Psoas muscle (tissue), 7 donors: ENCODE measurements at regions not wholly inside any gene's neighbourhood (a gene's known extent, or its start where the extent isn't known, plus 50 kb on each side); places are given as distances from the start of the nearest gene placed in this dataset.
"Not testable (repeated sequence)": the region's sequence is repeated elsewhere in the genome, so short reads cannot be mapped to it uniquely, and the experiment has no call there.

Experiments
- ATAC-seq, 4 donors: fragments of 200-7000 bp; cut with Tn5 transposase; one replicate each; pipeline ENCODE4 v1.9.1; 2020; ENCODE audit warnings: moderate library complexity in 3 of 4, mild to moderate bottlenecking in 2 of 4
- DNase-seq, 2 donors: peaks; one replicate each; pipeline ENCODE4 v3.0.0-alpha.2; 2020
- H3K27ac ChIP-seq: fragments of 200-600 bp; one replicate; pipeline ENCODE4 v1.8.0; 2022
- H3K27me3 ChIP-seq, 3 donors: fragments of 200-600 bp in 1 of 3; one replicate each; pipeline versions ENCODE4 v1.6.1 to v1.8.0; 2013 to 2022; ENCODE audit warnings: low read length in 2 of 3, mild to moderate bottlenecking in 2 of 3, moderate library complexity in 1 of 3; ENCODE audit not compliant: insufficient read depth in 3 of 3
- H3K36me3 ChIP-seq, 2 donors: fragments of 200-600 bp in 1 of 2; one replicate each; pipeline versions ENCODE4 v1.6.1 to v1.8.0; 2013 to 2022; ENCODE audit warnings: low read depth in 1 of 2, mild to moderate bottlenecking in 1 of 2, moderate library complexity in 1 of 2; ENCODE audit not compliant: insufficient read depth in 1 of 2
- H3K4me1 ChIP-seq: fragments of 200-600 bp; one replicate; pipeline ENCODE4 v1.8.0; 2022
- H3K4me3 ChIP-seq: fragments of 200-600 bp; one replicate; pipeline ENCODE4 v1.8.0; 2022; ENCODE audit warnings: mild to moderate bottlenecking
- H3K9me3 ChIP-seq: fragments of 200-600 bp; one replicate; pipeline ENCODE4 v1.8.0; 2022
- WGBS, 3 donors: extraction: QIAGEN DNeasy Blood & Tissue Kit; methylation state at CpG; one replicate each; pipeline versions ENCODE4 v1.1.6 to v1.1.7; 2013; 5-methylcytosine and 5-hydroxymethylcytosine counted together
- intact Hi-C, 2 donors: fragments of 100-400 bp; cut with DNase I; formaldehyde crosslinking; loops; one replicate each; pipeline versions ENCODE4 v1.11.0 to v1.14.2; 2022
- TF ChIP-seq, protein P1 (sequence below): fragments of 200-600 bp; IDR thresholded peaks from one replicate; pipeline ENCODE4 v1.8.0; 2022; ENCODE audit warnings: antibody characterized with exemption
- donor health status: healthy with polysubstance abuse.
- donor health status: DM: no; HTN: no; CAD: no; lungs with moderate emphysema.
- donor health status: Bipolar disorder and iron deficiency.
- donor health status: healthy.
- donor health status: DM: yes; HTN: yes; CAD: no.
- donor health status: DM: no; HTN: no; CAD: no.
- donor health status: DM: yes; HTN: yes; CAD: no.

DNA sequence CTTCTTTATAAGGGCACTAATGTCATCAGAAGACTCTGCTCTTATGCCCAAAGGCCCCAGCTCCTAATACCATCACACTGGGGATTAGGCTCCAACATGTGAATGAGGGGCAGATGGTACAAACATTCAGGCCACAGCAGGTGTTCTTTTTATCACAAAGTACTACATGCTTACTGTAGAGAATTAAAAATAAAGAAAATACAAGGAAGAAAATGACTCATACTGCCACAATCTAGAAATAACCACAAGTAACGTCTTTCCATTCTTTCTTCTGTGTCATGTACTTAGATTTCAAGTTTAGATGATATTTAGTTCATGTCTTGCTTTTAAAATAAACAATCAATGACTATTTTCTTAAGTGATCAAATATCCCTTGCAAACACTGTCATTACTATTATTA lies 100.3 kb upstream of the NEDD4L start:
- TF ChIP-seq, protein P1, sequence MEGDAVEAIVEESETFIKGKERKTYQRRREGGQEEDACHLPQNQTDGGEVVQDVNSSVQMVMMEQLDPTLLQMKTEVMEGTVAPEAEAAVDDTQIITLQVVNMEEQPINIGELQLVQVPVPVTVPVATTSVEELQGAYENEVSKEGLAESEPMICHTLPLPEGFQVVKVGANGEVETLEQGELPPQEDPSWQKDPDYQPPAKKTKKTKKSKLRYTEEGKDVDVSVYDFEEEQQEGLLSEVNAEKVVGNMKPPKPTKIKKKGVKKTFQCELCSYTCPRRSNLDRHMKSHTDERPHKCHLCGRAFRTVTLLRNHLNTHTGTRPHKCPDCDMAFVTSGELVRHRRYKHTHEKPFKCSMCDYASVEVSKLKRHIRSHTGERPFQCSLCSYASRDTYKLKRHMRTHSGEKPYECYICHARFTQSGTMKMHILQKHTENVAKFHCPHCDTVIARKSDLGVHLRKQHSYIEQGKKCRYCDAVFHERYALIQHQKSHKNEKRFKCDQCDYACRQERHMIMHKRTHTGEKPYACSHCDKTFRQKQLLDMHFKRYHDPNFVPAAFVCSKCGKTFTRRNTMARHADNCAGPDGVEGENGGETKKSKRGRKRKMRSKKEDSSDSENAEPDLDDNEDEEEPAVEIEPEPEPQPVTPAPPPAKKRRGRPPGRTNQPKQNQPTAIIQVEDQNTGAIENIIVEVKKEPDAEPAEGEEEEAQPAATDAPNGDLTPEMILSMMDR = no peak
- Histone ChIP-seq H3K27ac (no peak overlapping the region), H3K36me3 (no peaks in the 10 kb centered on the region), H3K27me3 (peaks cover 0 to 3% (median 0%) of the 10 kb centered on the region in 3 donors), H3K9me3 (no peaks in the 10 kb centered on the region), H3K4me3 (no peak overlapping the region), H3K4me1 (no peaks in the 10 kb centered on the region)
- no peak for ATAC-seq
- intact Hi-C loops = no loop called here
- DNase-seq = no peak
- 70 to 74% (median 71%) methylated on average over 1 of the region's 1 CpG for WGBS, 3 donors

- H3K27me3 ChIP-seq = peaks cover 0 to 3% (median 0%) of the 10 kb centered on the region in 3 donors
- H3K9me3 ChIP-seq = no peaks in the 10 kb centered on the region
- 93 to 100% (median 94%) methylated on average over 1 of the region's 1 CpG for WGBS, 3 donors
- no peak overlapping the region for H3K27ac ChIP-seq
- TF ChIP-seq, protein P1 = no peak
- H3K4me1 ChIP-seq = no peaks in the 10 kb centered on the region
- DNase-seq (no peak), ATAC-seq (no peak)
- no peaks in the 10 kb centered on the region for H3K36me3 ChIP-seq
- intact Hi-C loops = no loop called here
- H3K4me3 ChIP-seq = no peak overlapping the region
Measured at GRCh38 chr18:57942493-57942892, 101.5 kb upstream of the NEDD4L start.

DNA sequence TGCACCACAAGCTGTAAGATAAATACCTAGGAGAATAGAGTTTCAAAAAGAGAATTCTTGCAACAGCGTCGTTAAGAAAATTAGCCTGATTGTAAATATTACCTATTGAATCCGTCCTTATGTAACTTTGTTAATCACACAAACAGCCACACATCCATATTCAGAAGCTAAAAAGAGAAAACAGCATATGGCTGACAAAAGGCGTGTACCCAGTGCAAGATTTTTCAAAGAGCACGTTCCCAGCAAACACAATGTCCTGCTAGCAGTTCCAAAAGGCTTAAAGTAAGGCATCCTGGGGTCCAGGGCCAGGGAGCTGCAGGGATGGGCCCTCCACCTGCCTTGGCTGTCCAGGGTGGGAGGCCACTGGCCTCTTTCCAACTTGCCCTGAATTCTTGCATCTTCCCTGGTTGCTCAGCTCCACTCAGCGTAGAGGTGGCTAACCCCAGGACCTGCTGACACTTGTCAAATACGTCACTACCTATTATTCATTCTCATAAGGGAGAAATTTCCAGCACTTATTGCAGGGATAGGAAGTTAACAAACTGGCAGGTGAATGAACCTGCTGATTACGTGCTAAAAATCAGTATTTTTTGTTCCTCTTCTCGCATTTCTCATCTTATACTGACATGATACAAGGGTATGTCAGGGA lies 102.1 kb upstream of the NEDD4L start:
- Histone ChIP-seq H3K27me3 (peaks cover 0 to 3% (median 0%) of the 10 kb centered on the region in 3 donors), H3K36me3 (no peaks in the 10 kb centered on the region), H3K4me1 (no peaks in the 10 kb centered on the region), H3K4me3 (no peak overlapping the region), H3K27ac (no peak overlapping the region), H3K9me3 (no peaks in the 10 kb centered on the region)
- ATAC-seq (no peak), DNase-seq (no peak)
- 75 to 79% (median 76%) methylated on average over 9 of the region's 9 CpGs for WGBS, 3 donors
- intact Hi-C loops = no loop called here
- TF ChIP-seq, protein P1 = no peak

GRCh38 chr18:57940166-57940660 lies 103.8 kb upstream of the NEDD4L start:
- ATAC-seq (no peak), DNase-seq (no peak)
- Histone ChIP-seq H3K27me3 (peaks cover 0 to 3% (median 0%) of the 10 kb centered on the region in 3 donors), H3K4me3 (no peak overlapping the region), H3K36me3 (no peaks in the 10 kb centered on the region), H3K9me3 (no peaks in the 10 kb centered on the region), H3K27ac (no peak overlapping the region), H3K4me1 (no peaks in the 10 kb centered on the region)
- TF ChIP-seq, protein P1 = no peak
- WGBS, 3 donors = 77 to 80% (median 77%) methylated on average over 5 of the region's 5 CpGs
- intact Hi-C loops = no loop called here

GRCh38 chr18:57934375-57934774 lies 109.7 kb upstream of the NEDD4L start:
- H3K4me3 ChIP-seq, H3K27me3 ChIP-seq, H3K4me1 ChIP-seq, H3K9me3 ChIP-seq, ATAC-seq, DNase-seq, intact Hi-C loops, H3K36me3 ChIP-seq, H3K27ac ChIP-seq: not testable (repeated sequence)
